ENCODE measurements at regions not wholly inside any gene's neighbourhood (a gene's known extent, or its start where the extent isn't known, plus 50 kb on each side); places are given as distances from the start of the nearest gene placed in this dataset.
"Not testable (repeated sequence)": the region's sequence is repeated elsewhere in the genome, so short reads cannot be mapped to it uniquely, and the experiment has no call there.

- no peak for DNase-seq
These were observed 116.1 kb upstream of the KCND3 start for GRCh38 chr1:112105557-112105956.

DNA sequence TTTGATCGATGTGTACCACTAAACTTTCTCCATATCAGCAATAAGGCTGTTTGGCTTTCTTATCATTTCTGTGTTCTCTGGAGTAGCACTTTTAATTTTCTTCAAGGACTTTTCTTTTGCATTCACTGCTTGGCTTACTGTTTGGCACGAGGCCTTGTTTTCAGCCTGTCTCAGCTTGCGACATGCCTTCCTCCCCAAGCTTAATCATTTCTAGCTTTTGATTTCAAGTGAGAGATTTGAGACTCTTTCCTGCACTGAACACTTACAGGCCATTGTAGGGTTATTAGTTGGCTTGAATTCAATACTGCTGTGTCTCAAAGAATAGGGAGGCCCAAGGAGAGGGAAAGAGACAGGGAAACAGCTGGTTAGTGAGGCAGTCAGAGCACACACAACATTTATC, 120.6 kb upstream of the KCND3 start:
- DNase-seq: no peak

- DNase-seq: no peak
These were observed 122.3 kb upstream of the KCND3 start for GRCh38 chr1:112111734-112112133.

GRCh38 chr1:112114540-112114939, 125.1 kb upstream of the KCND3 start:
- DNase-seq: no peak

DNA sequence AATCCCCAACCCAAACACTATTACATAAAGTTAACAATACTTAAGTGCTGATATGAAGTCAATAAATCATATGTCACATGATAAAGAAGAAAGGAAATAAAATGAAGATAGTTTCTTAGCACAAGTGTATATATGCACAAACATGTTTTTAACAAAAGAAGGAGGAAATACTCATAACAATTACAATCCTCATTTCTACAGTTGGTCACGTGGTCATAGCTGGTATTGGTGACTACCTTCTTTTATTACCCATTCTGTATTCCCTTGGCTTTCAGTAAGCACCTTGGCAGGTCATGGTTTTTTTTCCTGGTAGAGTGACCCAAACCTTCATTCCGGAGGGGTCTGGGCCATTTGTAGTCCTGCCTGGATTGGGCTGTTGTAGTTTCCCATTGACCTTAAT, 137.1 kb upstream of the KCND3 start:
- DNase-seq: no peak

DNA sequence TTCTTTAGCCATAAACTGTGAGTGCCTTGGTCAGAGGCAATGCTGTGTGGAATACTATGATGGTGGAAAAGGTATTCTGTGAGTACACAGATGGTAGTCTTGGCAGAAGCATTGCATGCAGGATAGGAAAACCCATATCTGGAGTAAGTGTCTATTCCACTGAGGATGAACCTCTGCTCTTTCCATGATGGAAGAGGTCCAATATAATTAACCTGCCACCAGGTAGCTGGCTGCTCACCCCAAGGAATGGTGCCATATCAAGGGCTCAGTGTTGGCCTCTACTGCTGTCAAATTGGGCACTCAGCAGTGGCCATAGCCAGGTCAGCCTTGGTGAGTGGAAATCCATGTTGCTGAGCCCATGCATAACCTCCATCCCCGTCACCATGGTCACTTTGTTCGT, 138.1 kb upstream of the KCND3 start:
- not testable (repeated sequence) for DNase-seq

DNA sequence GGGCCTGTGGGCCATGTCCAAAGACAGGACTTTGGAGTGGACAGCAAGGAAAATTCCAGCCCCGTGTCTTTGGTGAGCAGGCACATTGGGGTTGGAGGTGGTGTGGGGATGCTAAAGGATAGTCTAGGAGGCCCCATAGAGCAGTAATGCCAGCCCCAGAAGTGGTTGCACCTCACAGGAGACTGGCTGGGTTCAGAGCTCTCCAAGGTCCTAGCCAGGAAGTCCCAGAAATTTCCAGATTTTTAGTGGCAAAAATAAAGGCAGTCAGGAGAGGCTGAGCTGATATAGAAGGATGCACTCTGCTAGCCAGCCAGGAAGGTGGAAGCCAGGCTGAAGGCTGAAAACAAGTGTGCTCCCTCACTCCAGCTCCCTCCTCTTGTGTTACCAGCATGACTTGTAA, 144.0 kb upstream of the KCND3 start:
- DNase-seq: no peak

DNA sequence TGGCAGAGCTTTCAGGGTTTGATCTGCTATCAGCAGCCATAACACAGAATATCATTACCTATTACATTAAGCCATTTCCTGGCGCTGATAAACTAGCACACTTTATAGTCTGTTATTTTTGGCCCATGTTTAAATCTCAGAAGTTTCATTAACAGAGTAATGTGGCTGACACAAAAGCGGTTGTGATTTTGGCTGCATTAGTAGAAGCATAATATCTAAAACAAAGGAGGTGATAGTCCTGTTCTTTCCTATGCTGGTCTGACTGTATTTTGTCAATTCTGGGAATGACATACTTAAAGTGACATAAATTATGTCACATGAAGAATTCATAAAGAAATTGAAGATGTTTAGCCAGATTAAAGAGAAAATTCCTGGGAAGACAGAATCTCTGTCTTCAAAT, 151.3 kb upstream of the KCND3 start:
- DNase-seq: no peak

GRCh38 chr1:112141301-112141700, 151.8 kb upstream of the KCND3 start:
- no peak for DNase-seq

DNA sequence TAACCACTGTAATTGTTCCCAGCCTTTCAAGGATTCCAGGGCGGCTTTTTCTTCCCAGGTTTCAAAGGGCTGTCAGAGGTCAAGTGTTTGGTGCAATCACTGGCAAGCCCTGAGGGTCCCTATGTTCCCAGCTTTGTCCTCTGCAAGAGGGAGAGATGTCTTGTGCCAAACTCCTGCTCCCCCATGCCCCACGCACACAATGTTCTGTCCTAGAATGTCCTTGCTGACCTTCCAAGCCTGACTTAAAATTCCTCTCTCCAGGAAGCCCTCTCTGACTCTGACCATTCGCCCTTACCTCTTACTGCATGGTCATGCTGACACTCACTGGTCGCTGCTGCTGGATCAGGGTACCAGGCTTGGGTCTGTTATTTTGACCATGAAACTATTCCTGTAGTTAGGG, 152.5 kb upstream of the KCND3 start:
- no peak for DNase-seq

DNA sequence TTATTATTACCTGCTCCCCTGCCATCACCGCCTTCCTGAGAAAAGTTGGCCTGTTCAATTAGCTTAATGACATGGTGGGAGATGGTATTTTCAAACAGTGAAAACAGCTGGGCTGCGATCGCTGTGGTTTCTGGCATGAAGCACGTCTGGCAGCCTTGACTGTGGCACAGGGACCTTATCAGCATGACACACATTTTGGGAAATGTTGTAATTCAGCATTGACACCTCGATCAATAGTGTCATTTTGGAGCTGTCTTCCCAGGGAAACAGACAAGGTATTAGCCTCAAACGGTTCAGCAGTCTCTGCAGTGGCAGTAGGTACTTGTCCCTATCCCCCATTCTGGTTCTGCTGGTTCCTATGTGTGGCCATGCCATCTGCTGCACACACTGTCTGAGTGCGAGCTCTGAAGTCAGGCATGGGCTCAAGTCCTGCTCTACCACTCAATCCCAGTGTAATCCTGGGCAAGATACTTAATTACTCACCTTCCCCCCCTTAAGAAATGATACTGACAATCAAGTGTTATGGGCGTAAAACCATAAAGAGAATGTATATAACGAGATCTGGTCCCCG, 154.5 kb upstream of the KCND3 start:
- no peak for DNase-seq

- no peak for DNase-seq
These were observed 155.4 kb upstream of the KCND3 start for GRCh38 chr1:112144733-112145426.

- DNase-seq: no peak
These were observed 156.8 kb upstream of the KCND3 start for GRCh38 chr1:112146201-112146715.

- not testable (repeated sequence) for DNase-seq
These were observed 170.7 kb upstream of the KCND3 start for GRCh38 chr1:112160214-112160613.

DNA sequence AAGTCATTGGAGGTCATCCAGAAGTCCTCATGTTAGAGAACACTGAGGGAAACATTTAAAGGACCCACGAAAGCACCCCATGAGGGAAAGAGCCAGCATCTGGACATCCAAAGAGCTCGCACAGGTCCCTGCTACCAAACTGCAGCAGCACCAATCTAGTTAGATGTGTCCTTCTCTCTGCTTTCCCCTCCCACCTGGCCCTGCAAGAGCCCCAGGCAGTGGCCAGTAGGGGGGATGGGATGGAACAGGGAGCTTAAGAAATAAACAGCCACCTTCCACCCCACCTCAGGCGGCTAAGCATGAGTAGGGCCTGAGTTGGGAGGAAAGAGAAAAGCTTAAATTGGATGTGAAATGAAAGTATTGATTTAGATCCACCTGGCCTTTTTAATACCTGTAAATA, 175.9 kb upstream of the KCND3 start:
- DNase-seq: no peak

DNA sequence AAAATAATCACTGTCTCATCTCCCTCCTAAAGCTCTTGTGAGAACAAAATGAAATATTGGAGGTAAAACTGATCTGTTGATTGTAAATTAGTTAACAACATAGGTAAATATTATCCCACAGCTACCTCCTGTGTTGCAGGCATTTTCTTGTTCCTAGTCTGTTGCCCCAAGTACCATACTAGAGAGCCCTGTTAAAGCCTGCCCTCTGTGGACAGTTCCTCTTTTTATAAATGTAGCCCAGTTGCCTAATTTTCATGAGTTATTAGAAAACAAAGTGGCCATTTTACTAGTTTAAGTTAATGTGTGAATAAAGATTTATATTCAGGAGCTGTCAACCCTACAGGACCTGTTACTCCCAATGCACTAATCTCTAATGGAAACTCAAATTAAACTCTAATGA, 180.0 kb upstream of the KCND3 start:
- DNase-seq: no peak

GRCh38 chr1:112172294-112172882, 182.9 kb upstream of the KCND3 start:
- DNase-seq: no peak

GRCh38 chr1:112177314-112177713, 187.8 kb upstream of the KCND3 start:
- DNase-seq: no peak

GRCh38 chr1:112188611-112189010, 199.1 kb upstream of the KCND3 start:
- DNase-seq: no peak

- no peak for DNase-seq
These were observed 199.9 kb upstream of the CTTNBP2NL start for GRCh38 chr1:112196008-112196588.

DNA sequence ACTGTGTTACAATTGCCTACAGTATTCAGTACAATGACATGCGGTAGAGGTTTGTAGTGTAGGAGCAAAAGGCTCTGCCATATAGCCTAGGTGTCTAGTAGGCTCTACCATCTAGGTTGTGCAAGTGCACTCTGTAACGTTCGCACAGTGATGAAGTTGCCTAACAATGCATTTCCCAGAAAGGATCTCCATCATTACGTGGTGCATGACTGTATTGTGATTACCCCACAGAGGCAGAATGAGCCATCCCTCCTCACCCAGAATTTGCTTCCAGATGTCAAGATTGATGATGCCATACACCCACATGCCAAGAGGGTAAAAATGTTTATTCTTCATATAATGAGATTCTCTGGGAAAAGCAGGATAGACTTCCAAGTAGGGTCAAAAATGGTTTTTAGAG, 199.3 kb upstream of the CTTNBP2NL start:
- DNase-seq: no peak

- DNase-seq: no peak
These were observed 186.5 kb upstream of the CTTNBP2NL start for GRCh38 chr1:112209493-112209892.

DNA sequence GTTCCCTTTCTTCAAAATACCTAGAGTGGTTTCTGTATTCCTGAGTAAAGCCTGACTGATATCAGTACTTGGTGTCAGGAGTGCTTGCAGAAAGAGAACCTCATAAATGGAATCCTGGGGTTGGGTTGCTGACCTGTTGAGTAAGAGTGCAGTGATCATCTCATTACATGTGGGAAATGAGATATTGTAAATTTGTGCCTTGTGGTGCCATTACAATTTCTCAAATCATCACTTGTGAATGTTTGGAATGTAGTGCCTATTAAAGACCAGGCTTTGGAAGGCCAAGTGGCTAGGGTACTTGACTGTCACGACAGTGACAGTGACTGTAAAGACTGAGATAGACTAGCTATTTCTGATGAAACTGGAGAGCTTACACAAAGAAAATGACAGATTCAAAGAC, 176.7 kb upstream of the CTTNBP2NL start:
- DNase-seq: no peak

- DNase-seq: no peak
These were observed 165.8 kb upstream of the CTTNBP2NL start for GRCh38 chr1:112230232-112230631.

Data from CD4-positive, alpha-beta T cell treated with Interferon alpha-2 for 1 hour (primary cell).